ENCODE measurements at regions not wholly inside any gene's neighbourhood (a gene's known extent, or its start where the extent isn't known, plus 50 kb on each side); places are given as distances from the start of the nearest gene placed in this dataset.

- TF ChIP-seq PRPF4 (IDR thresholded peaks at IDR 0.05; ENCODE audit: insufficient read depth, low read depth, low read length, poor library complexity, severe bottlenecking) (no peak), ZNF655 (CRISPR knock-in tag; IDR thresholded peaks at IDR 0.05) (no peak), ZNF778 (CRISPR knock-in tag; IDR thresholded peaks at IDR 0.05) (no peak)
Measured at GRCh38 chr7:85478530-85478929, 291.7 kb upstream of the SEMA3D start (continued).

GRCh38 chr7:85475476-85475875 is 288.6 kb upstream of the SEMA3D start:
- Histone ChIP-seq H4K20me1 (replicated peaks; ENCODE audit: control insufficient read depth, insufficient read depth, low read length) (no peaks in the 10 kb centered on the region), H3K79me2 (ENCODE audit: control insufficient read depth, insufficient read depth, low read length) (no peaks in the 10 kb centered on the region), H3K4me2 (ENCODE audit: insufficient read depth, low read length) (no peak overlapping the region), H3K9ac (ENCODE audit: insufficient read depth in 1 of 2, low read depth in 2 of 2, low read length in 2 of 2) (no peak overlapping the region), H3K4me3 (no peak overlapping the region), H2AFZ (ENCODE audit: low read depth, low read length) (no peak overlapping the region), H3K9me3 (replicated peaks; ENCODE audit: control insufficient read depth, insufficient read depth, low read depth, low read length) (no peaks in the 10 kb centered on the region), H3K4me1 (replicated peaks in 1 of 2; ENCODE audit: control insufficient read depth in 2 of 2, insufficient read depth in 2 of 2, low read length in 2 of 2) (no peaks in the 10 kb centered on the region), H3K27me3 (ENCODE audit: control insufficient read depth in 2 of 2, insufficient read depth in 2 of 2, low read length in 2 of 2) (no peaks in the 10 kb centered on the region), H3K36me3 (ENCODE audit: control insufficient read depth, insufficient read depth, low read length) (no peaks in the 10 kb centered on the region), H3K27ac (ENCODE audit: extremely low read depth, low read depth, low read length) (no peak overlapping the region), H3K9me1 (ENCODE audit: control insufficient read depth, insufficient read depth, low read length) (no peaks in the 10 kb centered on the region)
- FAIRE-seq, result no peak
- intact Hi-C loops (cut with micrococcal nuclease) (no loop called here), in situ Hi-C loops (cut with MboI) (no loop called here)
- POLR2A ChIA-PET, result no interaction called here
- no peak for ATAC-seq
- BruUV-seq (replicated peaks), result no TSS peak
- CTCF ChIA-PET (ENCODE audit: low intra/inter-chr PET ratio), result no interaction called here
- 0% methylated on average over 2 of the region's 2 CpGs for WGBS (ENCODE audit: insufficient coverage, low coverage, missing lambda C conversion rate)
- DNase-seq (ENCODE audit: extremely low read depth in 1 of 4, low spot score in 3 of 4), result no peak
- TF ChIP-seq BACH1 (tag; IDR thresholded peaks at IDR 0.05) (no peak), PPARD (CRISPR knock-in tag; IDR thresholded peaks at IDR 0.05) (no peak), NFE2 (IDR thresholded peaks at IDR 0.05; ENCODE audit: low read depth) (no peak), HNRNPLL (IDR thresholded peaks at IDR 0.05; ENCODE audit: low read depth, low read length, poor library complexity, severe bottlenecking) (no peak), ZBTB1 (CRISPR knock-in tag; IDR thresholded peaks at IDR 0.05; ENCODE audit: borderline replicate concordance, low read depth) (no peak), POU5F1 (IDR thresholded peaks at IDR 0.05; ENCODE audit: borderline replicate concordance, low read depth, low read length, partially characterized antibody) (no peak), SP1 (CRISPR knock-in tag; IDR thresholded peaks at IDR 0.05) (no peak), POLR2AphosphoS2 (IDR thresholded peaks at IDR 0.05; ENCODE audit: low read length) (no peak), RNF2 (IDR thresholded peaks at IDR 0.05) (no peak), SAP30 (IDR thresholded peaks at IDR 0.05; ENCODE audit: borderline replicate concordance, insufficient read depth, low read depth, low read length, poor library complexity, severe bottlenecking) (no peak), ZNF354B (CRISPR knock-in tag; IDR thresholded peaks at IDR 0.05) (no peak), DNMT1 (IDR thresholded peaks at IDR 0.05) (no peak), ZKSCAN1 (IDR thresholded peaks at IDR 0.05; ENCODE audit: low read depth, low read length) (no peak)

Measured in K562 (cell line).